ENCODE measurements at regions not wholly inside any gene's neighbourhood (a gene's known extent, or its start where the extent isn't known, plus 50 kb on each side); places are given as distances from the start of the nearest gene placed in this dataset.
"Not testable (repeated sequence)": the region's sequence is repeated elsewhere in the genome, so short reads cannot be mapped to it uniquely, and the experiment has no call there.

DNA sequence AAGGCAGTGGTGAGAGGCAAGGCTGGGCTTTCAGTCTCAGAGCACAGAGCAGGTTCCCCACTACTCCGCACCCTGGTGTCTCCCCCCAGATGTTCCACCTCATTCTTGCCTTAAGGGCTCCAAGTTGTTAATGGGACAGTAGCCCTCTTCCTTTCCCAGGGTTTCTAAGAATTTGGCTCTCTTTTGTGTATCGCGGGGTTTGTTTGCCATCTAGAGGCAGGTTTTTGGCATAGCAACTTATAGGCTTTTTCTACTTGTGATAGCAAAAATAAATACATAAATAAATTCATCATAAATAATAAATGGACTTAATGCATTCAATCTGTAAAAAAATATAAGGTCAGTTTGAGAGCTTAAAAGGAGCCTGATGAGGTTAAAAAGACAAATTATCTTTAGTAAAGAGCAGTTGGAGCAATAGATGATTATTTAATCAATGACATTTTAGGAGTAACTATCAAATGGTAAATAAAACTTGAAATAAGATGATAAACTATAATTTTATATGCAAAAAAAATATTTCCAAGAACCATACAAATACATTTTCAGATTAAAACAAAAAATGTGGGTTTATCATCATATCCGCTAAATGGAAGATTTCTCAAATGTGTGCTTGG, 512.8 kb downstream of the FOXD4L5 start:
- not testable (repeated sequence) for TF ChIP-seq POLR2A (IDR thresholded peaks at IDR 0.05)
- TF ChIP-seq, protein P1, sequence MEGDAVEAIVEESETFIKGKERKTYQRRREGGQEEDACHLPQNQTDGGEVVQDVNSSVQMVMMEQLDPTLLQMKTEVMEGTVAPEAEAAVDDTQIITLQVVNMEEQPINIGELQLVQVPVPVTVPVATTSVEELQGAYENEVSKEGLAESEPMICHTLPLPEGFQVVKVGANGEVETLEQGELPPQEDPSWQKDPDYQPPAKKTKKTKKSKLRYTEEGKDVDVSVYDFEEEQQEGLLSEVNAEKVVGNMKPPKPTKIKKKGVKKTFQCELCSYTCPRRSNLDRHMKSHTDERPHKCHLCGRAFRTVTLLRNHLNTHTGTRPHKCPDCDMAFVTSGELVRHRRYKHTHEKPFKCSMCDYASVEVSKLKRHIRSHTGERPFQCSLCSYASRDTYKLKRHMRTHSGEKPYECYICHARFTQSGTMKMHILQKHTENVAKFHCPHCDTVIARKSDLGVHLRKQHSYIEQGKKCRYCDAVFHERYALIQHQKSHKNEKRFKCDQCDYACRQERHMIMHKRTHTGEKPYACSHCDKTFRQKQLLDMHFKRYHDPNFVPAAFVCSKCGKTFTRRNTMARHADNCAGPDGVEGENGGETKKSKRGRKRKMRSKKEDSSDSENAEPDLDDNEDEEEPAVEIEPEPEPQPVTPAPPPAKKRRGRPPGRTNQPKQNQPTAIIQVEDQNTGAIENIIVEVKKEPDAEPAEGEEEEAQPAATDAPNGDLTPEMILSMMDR (IDR thresholded peaks at IDR 0.05): peak in 1 of 7 experiments; percentile 21

Measured in body of pancreas (tissue), 4 donors.